HepG2 (cell line): ENCODE measurements at regions not wholly inside any gene's neighbourhood (a gene's known extent, or its start where the extent isn't known, plus 50 kb on each side); places are given as distances from the start of the nearest gene placed in this dataset.

ENCODE experiments used
- ATAC-seq: fragments of 200-7000 bp; cut with Tn5 transposase; 3 replicates; pipeline ENCODE4 v1.9.1; 2020; ENCODE audit warnings: mild to moderate bottlenecking, moderate library complexity
- BruUV-seq: library from RNA; stranded (reverse); fragments of 400-500 nt; replicated peaks from 2 replicates; lab custom pipeline; 2021; lab: Mats Ljungman, UMichigan
- CTCF ChIA-PET: fragments of 300-600 bp; formaldehyde crosslinking; extraction: SDS; loops from one replicate; lab custom pipeline; 2021; ENCODE audit warnings: low total read pairs, inconsistent platforms, low intra/inter-chr PET ratio; lab: Yijun Ruan, JAX
- POLR2A ChIA-PET: fragments of 350-600 bp; sonication (Branson Sonifier 250); formaldehyde crosslinking; loops from one replicate; lab custom pipeline; 2020; ENCODE audit warnings: antibody characterized with exemption, inconsistent platforms; lab: Yijun Ruan, JAX
- DNase-seq: peaks from one replicate; pipeline ENCODE4 v3.0.0-alpha.2; 2015; ENCODE audit warnings: low spot score
- FAIRE-seq: peaks from 3 replicates; lab custom pipeline; 2011; peaks lifted over from hg19 to GRCh38; lab: Jason Lieb, UNC
- H2AFZ ChIP-seq: one replicate; pipeline ENCODE4 v1.6.1; 2011; ENCODE audit warnings: low read length, inconsistent platforms
- H3K27ac ChIP-seq: fragments of 300-600 bp; 3 replicates; pipeline ENCODE4 v1.8.0; 2011; ENCODE audit warnings: mixed run types, mild to moderate bottlenecking, mixed read lengths, low read length, inconsistent platforms; ENCODE audit not compliant: insufficient read depth; ENCODE audit errors: extremely low read length
- H3K27me3 ChIP-seq, 2 experiments: fragments of 200-600 bp in 1 of 2; 2 replicates in 1 of 2; 3 replicates in 1 of 2; pipeline versions ENCODE4 v1.6.0 to v1.8.0; 2011; ENCODE audit warnings: low read length in 2 of 2, mild to moderate bottlenecking in 2 of 2, moderate library complexity in 2 of 2, inconsistent platforms in 1 of 2; ENCODE audit not compliant: insufficient read depth in 2 of 2, control insufficient read depth in 1 of 2
- H3K36me3 ChIP-seq, 2 experiments: fragments of 200-600 bp in 1 of 2; replicated peaks in 1 of 2; 2 replicates in 1 of 2; 3 replicates in 1 of 2; pipeline versions ENCODE4 v1.5.1 to v1.8.0; 2011; ENCODE audit warnings: low read length in 2 of 2, inconsistent platforms in 1 of 2; ENCODE audit not compliant: insufficient read depth in 2 of 2, control insufficient read depth in 1 of 2
- H3K4me1 ChIP-seq: 2 replicates; pipeline ENCODE4 v1.5.1; 2012; ENCODE audit warnings: low read length, inconsistent platforms; ENCODE audit not compliant: insufficient read depth
- H3K4me2 ChIP-seq: 2 replicates; pipeline ENCODE4 v1.6.0; 2011; ENCODE audit warnings: low read depth, low read length, inconsistent platforms
- H3K4me3 ChIP-seq, 3 experiments: fragments of 200-600 bp in 1 of 3; sonication (generic), shearing (Covaris generic) in 1 of 3; replicated peaks in 1 of 3; 2 replicates each; pipeline ENCODE4 v1.5.1; 2011 to 2016; ENCODE audit warnings: low read length in 3 of 3, inconsistent platforms in 2 of 3, low read depth in 2 of 3, mild to moderate bottlenecking in 2 of 3, control low read depth in 1 of 3, mixed read lengths in 1 of 3; ENCODE audit not compliant: insufficient read depth in 1 of 3
- H3K79me2 ChIP-seq: one replicate; pipeline ENCODE4 v1.6.1; 2011; ENCODE audit warnings: low read length, inconsistent platforms; ENCODE audit not compliant: insufficient read depth
- H3K9ac ChIP-seq: 2 replicates; pipeline ENCODE4 v1.6.0; 2011; ENCODE audit warnings: mild to moderate bottlenecking, low read depth, low read length, inconsistent platforms; ENCODE audit not compliant: insufficient read depth
- H3K9me3 ChIP-seq: 2 replicates; pipeline ENCODE4 v1.5.1; 2012; ENCODE audit warnings: mild to moderate bottlenecking, low read length
- H4K20me1 ChIP-seq: 2 replicates; pipeline ENCODE4 v1.6.0; 2011; ENCODE audit warnings: inconsistent platforms, mild to moderate bottlenecking, low read length, moderate library complexity; ENCODE audit not compliant: insufficient read depth
- AKAP8 ChIP-seq: sonication (generic); formaldehyde crosslinking; IDR thresholded peaks from 2 replicates; pipeline ENCODE4 v1.5.1; 2020; ENCODE audit warnings: mild to moderate bottlenecking, missing genetic modification reagents
- CHCHD3 ChIP-seq: sonication (generic); formaldehyde crosslinking; IDR thresholded peaks from 2 replicates; pipeline ENCODE4 v1.8.0; 2022; ENCODE audit warnings: mild to moderate bottlenecking, missing genetic modification reagents, moderate library complexity
- ETV6 ChIP-seq: sonication (generic); formaldehyde crosslinking; conservative IDR thresholded peaks from 2 replicates; pipeline ENCODE4 v1.4.0; 2020; ENCODE audit warnings: missing genetic modification reagents
- HES4 ChIP-seq: sonication (generic); formaldehyde crosslinking; IDR thresholded peaks from 2 replicates; pipeline ENCODE4 v1.9.0; 2021; ENCODE audit warnings: mild to moderate bottlenecking, missing genetic modification reagents, borderline replicate concordance
- HIC2 ChIP-seq: sonication (generic); formaldehyde crosslinking; IDR thresholded peaks from 2 replicates; pipeline ENCODE4 v1.9.0; 2022; ENCODE audit warnings: low read depth, missing genetic modification reagents
- IRF2 ChIP-seq: IDR thresholded peaks from 2 replicates; pipeline ENCODE4 v1.6.1; 2018; ENCODE audit warnings: missing genetic modification reagents, missing compliant biosample characterization
- NR3C1 ChIP-seq: sonication (generic); formaldehyde crosslinking; IDR thresholded peaks from 2 replicates; pipeline ENCODE4 v1.4.0; 2020; ENCODE audit warnings: missing genetic modification reagents
- RAD51 ChIP-seq: fragments of 450-650 bp; IDR thresholded peaks from 2 replicates; pipeline ENCODE4 v1.6.1; 2016; ENCODE audit warnings: borderline replicate concordance
- SCMH1 ChIP-seq: sonication (generic); formaldehyde crosslinking; IDR thresholded peaks from 2 replicates; pipeline ENCODE4 v1.9.0; 2021; ENCODE audit warnings: missing genetic modification reagents, mild to moderate bottlenecking, borderline replicate concordance
- TBX3 ChIP-seq: fragments of 450-650 bp; IDR thresholded peaks from 2 replicates; pipeline ENCODE4 v1.6.1; 2017; ENCODE audit warnings: antibody characterized with exemption, mild to moderate bottlenecking, inconsistent platforms, borderline replicate concordance
- TOE1 ChIP-seq: sonication (generic); formaldehyde crosslinking; IDR thresholded peaks from 2 replicates; pipeline ENCODE4 v1.4.0; 2020; ENCODE audit warnings: mild to moderate bottlenecking, missing genetic modification reagents
- ZBTB3 ChIP-seq: sonication (generic); formaldehyde crosslinking; IDR thresholded peaks from 2 replicates; pipeline ENCODE4 v1.4.0; 2020; ENCODE audit warnings: low read depth, mild to moderate bottlenecking, moderate library complexity, missing genetic modification reagents, borderline replicate concordance
- ZNF3 ChIP-seq: IDR thresholded peaks from 2 replicates; pipeline ENCODE4 v1.7.0; 2017; ENCODE audit warnings: inconsistent platforms
- ZNF337 ChIP-seq: sonication (generic); formaldehyde crosslinking; IDR thresholded peaks from 2 replicates; pipeline ENCODE4 v1.5.1; 2020; ENCODE audit warnings: missing genetic modification reagents, low read depth, mild to moderate bottlenecking, borderline replicate concordance
- ZNF34 ChIP-seq: sonication (generic); formaldehyde crosslinking; IDR thresholded peaks from 2 replicates; pipeline ENCODE4 v1.4.0; 2020; ENCODE audit warnings: mild to moderate bottlenecking, missing genetic modification reagents, borderline replicate concordance
- ZSCAN25 ChIP-seq: sonication (generic); formaldehyde crosslinking; IDR thresholded peaks from 2 replicates; pipeline ENCODE4 v1.8.0; 2022; ENCODE audit warnings: mild to moderate bottlenecking, missing genetic modification reagents
- ZSCAN31 ChIP-seq: sonication (generic); formaldehyde crosslinking; IDR thresholded peaks from 2 replicates; pipeline ENCODE4 v1.5.0; 2020; ENCODE audit warnings: low read depth, mild to moderate bottlenecking, missing genetic modification reagents
- WGBS: methylation state at CpG from one replicate; pipeline ENCODE4 v1.1.6; 2017; ENCODE audit warnings: low lambda C conversion rate; 5-methylcytosine and 5-hydroxymethylcytosine counted together
- in situ Hi-C: cut with HindIII; loops from 2 replicates; pipeline ENCODE4 v1.10.0; 2017; ENCODE audit warnings: low pct_unique_long_range_greater_than_20kb; ENCODE audit not compliant: extremely low pct_ligation_motif_present
- intact Hi-C: fragments of 100-400 bp; cut with micrococcal nuclease; formaldehyde crosslinking; loops from one replicate; pipeline ENCODE4 v1.10.0; 2022; ENCODE audit not compliant: unreplicated experiment

DNA sequence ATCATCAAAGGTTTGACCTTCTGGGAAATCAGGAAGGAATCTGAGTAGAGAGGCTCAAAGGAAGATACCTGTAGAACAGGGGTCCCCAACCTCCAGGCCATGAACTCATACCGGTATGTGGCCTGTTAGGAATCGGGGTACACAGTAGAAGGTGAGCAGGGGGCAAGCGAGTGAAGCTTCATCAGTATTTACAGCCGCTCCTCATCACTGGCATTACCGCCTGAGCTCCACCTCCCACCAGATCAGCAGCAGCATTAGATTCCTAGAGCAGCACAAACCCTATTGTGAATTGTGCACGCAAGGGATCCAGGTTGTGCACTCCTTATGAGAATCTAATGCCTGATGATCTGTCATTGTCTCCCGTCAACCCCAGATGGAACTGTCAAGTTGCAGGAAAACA lies 158.5 kb upstream of the CACNA2D1 start:
- in situ Hi-C loops (no loop called here), intact Hi-C loops (no loop called here)
- ChIA-PET POLR2A (no interaction called here), CTCF (no interaction called here)
- DNase-seq = no peak
- FAIRE-seq = no peak
- H3K9me3 ChIP-seq = no peaks in the 10 kb centered on the region
- WGBS = 25% methylated on average over 4 of the region's 7 CpGs
- H3K9ac ChIP-seq = no peak overlapping the region
- no peak overlapping the region for H3K27ac ChIP-seq
- no peak overlapping the region for H2AFZ ChIP-seq
- H3K4me3 ChIP-seq = no peak overlapping the region
- no peak overlapping the region for H3K4me2 ChIP-seq
- H3K27me3 ChIP-seq = no peaks in the 10 kb centered on the region
- no peaks in the 10 kb centered on the region for H3K4me1 ChIP-seq
- H3K36me3 ChIP-seq = no peaks in the 10 kb centered on the region
- TF ChIP-seq HES4 (CRISPR knock-in tag) = no peak
- TF ChIP-seq TOE1 (CRISPR knock-in tag) = no peak
- no peak for TF ChIP-seq AKAP8 (CRISPR knock-in tag)
- no peak for TF ChIP-seq ZNF337
- no peak for TF ChIP-seq IRF2 (CRISPR knock-in tag)
- TF ChIP-seq HIC2 = no peak
- TF ChIP-seq CHCHD3 = no peak
- no peak for TF ChIP-seq ZBTB3
- no peak for TF ChIP-seq NR3C1 (CRISPR knock-in tag)
- TF ChIP-seq ZSCAN31 (CRISPR knock-in tag) = no peak
- no peak for TF ChIP-seq SCMH1 (CRISPR knock-in tag)
- no peak for TF ChIP-seq RAD51
- no peak for TF ChIP-seq ZNF34 (CRISPR knock-in tag)
- no peak for TF ChIP-seq ZSCAN25
- TF ChIP-seq TBX3 = no peak
- no peak for TF ChIP-seq ETV6 (CRISPR knock-in tag)
- no peak for TF ChIP-seq ZNF3 (CRISPR knock-in tag)
- BruUV-seq = no TSS peak
- ATAC-seq = no peak
- no peaks in the 10 kb centered on the region for H4K20me1 ChIP-seq
- no peaks in the 10 kb centered on the region for H3K79me2 ChIP-seq
